Loucy (cell line): ENCODE measurements at regions not wholly inside any gene's neighbourhood (a gene's known extent, or its start where the extent isn't known, plus 50 kb on each side); places are given as distances from the start of the nearest gene placed in this dataset.

ENCODE experiments used
- EZH2phosphoT487 ChIP-seq: fragments of 200-600 bp; IDR thresholded peaks from 2 replicates; pipeline ENCODE4 v1.6.1; 2018; ENCODE audit warnings: antibody characterized with exemption, mild to moderate bottlenecking, moderate library complexity, borderline replicate concordance
- TF ChIP-seq, protein P1 (sequence below): fragments of 200-600 bp; sonication (generic); conservative IDR thresholded peaks from 2 replicates; pipeline ENCODE4 v1.5.1; 2014; ENCODE audit warnings: mild to moderate bottlenecking, antibody characterized with exemption, low read length

DNA sequence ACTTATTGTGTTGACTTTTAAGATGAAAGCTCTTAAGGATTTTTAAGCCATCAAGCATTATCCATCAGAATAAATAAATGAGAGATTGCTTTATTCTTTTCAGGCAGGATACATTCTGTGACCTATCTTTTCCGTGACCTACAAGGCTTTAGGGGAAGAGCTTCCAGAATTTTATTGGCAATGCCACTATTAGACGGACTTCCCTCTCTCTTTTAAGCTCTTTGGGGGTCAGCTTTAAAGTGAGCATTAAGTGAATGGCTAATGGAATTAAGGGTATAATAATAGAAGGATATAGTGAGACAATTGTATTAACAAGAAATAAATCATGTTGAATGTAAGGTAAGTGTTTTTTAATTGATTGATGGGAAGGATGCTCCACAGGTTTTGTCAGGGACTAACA is 273.7 kb downstream of the GPAT3 start:
- TF ChIP-seq, protein P1, sequence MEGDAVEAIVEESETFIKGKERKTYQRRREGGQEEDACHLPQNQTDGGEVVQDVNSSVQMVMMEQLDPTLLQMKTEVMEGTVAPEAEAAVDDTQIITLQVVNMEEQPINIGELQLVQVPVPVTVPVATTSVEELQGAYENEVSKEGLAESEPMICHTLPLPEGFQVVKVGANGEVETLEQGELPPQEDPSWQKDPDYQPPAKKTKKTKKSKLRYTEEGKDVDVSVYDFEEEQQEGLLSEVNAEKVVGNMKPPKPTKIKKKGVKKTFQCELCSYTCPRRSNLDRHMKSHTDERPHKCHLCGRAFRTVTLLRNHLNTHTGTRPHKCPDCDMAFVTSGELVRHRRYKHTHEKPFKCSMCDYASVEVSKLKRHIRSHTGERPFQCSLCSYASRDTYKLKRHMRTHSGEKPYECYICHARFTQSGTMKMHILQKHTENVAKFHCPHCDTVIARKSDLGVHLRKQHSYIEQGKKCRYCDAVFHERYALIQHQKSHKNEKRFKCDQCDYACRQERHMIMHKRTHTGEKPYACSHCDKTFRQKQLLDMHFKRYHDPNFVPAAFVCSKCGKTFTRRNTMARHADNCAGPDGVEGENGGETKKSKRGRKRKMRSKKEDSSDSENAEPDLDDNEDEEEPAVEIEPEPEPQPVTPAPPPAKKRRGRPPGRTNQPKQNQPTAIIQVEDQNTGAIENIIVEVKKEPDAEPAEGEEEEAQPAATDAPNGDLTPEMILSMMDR, result no peak
- no peak for TF ChIP-seq EZH2phosphoT487
